NCI-H69 (cell line): ENCODE measurements at regions not wholly inside any gene's neighbourhood (a gene's known extent, or its start where the extent isn't known, plus 50 kb on each side); places are given as distances from the start of the nearest gene placed in this dataset.

Experiments
- DNase-seq: peaks from one replicate; lab custom pipeline; 2025; lab: John Stamatoyannopoulos, UW

DNA sequence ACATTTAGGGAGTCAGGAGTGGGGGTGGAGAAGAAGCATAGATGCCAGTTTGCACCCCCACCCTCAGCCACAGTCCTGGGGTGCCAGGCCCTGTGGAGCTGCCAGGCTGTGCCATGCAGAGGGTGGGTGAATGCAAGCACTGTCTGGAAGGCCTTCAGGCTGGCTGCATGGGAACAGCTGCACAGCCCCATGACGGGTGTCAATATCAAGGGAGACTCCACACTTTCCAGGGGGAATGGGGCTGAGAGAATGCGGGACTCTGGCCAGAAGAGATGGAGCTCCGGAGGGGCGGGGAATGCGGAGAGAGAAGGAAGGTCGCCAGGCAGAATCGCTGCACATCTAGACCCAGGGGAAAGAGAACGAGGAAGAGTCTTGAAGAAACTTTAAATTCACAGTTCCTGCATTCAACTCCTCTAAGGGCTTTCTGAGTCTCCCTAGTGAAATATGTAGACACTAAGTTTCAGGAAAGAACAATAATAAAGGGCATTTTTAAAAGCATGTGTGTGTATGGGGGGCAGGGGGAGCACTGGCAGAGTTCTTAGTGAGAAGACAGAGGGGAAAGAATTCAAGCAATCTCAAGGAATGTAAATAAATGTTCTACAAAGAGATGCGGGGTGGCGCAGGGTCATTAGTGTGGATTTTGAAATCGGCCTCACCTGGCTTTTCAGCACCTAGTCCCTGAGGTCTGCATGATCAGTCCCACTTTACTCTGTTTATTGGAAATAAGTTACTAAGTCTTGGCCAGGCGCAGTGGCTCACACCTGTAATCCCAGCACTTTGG lies 59.1 kb downstream of the BOD1 start:
- no peak for DNase-seq

DNA sequence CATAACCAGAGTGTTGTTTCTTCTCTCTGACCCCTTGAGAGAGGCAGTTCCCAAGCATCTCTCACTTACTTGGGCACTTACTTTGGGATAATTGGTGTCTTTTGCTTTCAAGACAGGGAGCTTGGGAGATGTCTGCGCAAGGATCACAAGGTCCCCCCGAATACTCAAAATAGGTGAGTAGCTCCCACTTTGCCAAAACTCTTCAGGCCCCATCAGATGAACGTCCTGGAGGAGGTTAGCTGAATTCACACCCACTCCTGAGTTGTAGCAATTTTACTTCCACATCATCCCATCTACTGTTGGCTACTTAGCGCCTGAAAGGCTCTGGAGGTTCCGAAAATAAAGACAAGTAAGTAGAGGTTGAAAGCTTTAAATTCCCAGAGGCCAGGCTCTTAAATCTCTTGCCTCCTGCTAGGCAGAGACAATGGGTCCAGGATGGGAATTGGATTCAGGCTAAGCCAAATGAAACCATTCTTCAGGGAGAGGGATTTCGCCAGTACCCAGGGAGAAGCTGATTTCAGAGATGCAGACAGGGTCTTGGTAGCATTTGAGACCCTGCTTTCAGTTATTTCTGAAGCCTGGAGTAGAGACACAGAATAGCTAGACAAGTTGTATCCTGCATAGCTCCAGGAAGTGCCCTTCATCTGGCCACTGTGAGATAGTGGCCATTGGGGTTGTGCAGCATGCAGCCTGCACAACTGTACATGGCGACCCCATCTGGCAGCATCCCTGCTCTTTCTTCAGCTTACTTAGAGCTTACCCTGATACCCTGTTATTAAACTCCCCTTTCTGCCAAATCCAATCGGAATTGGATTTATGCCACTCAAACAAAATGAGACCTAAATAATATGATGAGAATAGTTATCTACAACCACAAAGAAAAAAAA lies 60.1 kb downstream of the BOD1 start:
- DNase-seq = no peak

- DNase-seq = peak; percentile 47
These were observed 61.3 kb downstream of the BOD1 start for GRCh38 chr5:173554989-173555705.

GRCh38 chr5:173554038-173554955 lies 62.2 kb downstream of the BOD1 start:
- no peak for DNase-seq

GRCh38 chr5:173550641-173551040 lies 65.8 kb downstream of the BOD1 start:
- no peak for DNase-seq

GRCh38 chr5:173549644-173550043 lies 66.8 kb downstream of the BOD1 start:
- no peak for DNase-seq

- DNase-seq = no peak
These were observed 68.9 kb downstream of the BOD1 start for GRCh38 chr5:173547579-173547978.

- DNase-seq = no peak
These were observed 73.5 kb downstream of the BOD1 start for GRCh38 chr5:173542964-173543363.

DNA sequence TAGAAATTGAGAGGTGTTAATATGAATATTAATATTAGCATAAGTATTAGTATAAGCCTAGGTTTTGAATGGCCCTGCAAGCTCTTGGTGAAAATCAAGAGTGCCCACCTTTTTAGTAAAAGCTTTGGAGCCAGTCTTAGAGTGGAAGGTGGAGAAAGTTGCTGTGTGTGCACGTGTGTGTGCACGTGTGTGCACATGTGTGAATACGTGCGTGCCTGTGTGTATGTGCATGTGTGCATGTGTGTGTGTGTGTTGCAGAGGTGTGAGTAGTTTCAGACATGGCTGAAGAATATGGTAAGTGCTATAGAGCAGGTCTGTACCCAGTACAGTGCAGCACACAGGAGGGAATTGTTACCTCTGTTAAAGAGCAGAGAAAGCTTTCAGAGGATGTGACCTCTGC lies 74.3 kb downstream of the BOD1 start:
- DNase-seq = no peak

DNA sequence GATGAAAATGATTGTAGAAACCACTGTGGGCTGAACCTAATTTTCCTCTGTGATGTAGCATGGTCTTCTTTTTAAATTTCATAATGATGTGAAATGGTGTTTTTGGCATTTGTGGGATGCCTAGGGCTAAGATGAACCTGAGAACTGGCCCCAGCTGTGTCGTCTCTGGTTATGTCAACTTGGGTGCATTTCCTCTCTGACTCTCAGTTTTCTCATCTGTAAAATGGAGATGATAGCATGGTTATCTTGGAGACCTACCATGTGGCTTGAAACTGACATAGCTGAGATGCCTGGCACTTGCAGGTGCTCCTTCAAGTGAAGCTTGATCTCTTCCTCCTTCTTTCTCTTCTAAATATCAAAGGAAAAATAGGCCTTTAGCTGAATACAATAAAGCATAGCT lies 77.8 kb downstream of the BOD1 start:
- DNase-seq = no peak

DNA sequence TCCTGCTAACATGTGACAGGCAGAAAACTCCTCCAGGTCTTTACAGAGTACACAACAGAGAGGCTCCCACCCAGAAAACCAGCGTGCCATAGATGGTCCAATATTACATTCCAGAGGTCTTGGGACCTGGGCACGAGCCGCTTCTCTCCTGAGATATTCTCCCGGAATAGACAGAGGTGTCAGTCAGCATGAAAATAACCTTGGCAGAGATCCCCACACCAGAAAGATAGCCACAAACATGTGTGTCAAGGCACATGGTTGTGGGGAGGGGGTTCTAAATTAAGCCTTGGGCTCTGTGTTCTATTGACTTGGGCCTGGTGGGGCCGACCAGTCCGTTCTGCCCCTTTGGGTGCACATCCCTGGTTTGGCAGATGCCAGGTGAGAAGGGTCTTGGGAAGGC lies 78.4 kb downstream of the BOD1 start:
- no peak for DNase-seq

GRCh38 chr5:173537228-173537627 lies 79.2 kb downstream of the BOD1 start:
- no peak for DNase-seq

GRCh38 chr5:173535976-173536639 lies 80.3 kb downstream of the BOD1 start:
- no peak for DNase-seq

- DNase-seq = no peak
These were observed 81.1 kb downstream of the BOD1 start for GRCh38 chr5:173535166-173535975.

DNA sequence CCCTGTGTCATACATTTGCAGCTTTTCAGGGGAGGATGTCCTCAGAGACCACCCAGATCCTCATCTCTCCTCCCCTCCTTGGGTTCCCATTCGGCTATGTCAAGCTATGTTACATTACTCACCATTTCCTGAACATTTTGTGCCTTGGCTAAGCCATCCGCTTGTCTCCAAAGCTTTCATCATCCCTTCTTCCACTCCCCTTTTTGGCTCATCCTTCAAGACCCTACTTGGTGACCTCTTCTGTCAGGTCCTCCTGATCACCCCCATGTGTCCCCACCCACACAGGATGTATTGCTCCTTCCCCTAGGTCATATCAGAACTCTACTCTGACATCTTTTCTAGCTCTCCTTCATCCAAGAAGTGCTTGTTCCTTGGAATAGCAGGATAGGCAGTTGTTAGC lies 81.8 kb downstream of the BOD1 start:
- DNase-seq = no peak

DNA sequence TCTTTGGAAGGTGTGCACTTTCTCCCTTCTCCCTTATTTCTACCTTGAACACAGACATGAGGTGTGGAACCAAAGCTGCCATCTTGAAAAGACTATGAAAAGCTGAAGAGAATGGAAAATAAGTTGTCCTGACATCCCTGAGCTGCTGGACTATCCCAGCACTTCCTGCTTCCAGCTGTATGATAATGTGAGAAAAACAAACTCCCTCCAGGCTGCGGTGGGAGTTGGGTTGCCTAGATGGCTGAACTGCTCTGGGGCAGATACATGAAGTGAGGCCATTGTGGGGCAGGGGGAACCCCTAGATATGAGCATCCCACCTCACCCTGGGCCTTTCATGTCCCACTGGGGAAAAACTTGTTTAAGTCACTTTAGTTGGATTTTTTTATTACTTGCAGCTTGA lies 82.4 kb downstream of the BOD1 start:
- DNase-seq = no peak

GRCh38 chr5:173532689-173533250 lies 83.7 kb downstream of the BOD1 start:
- DNase-seq = no peak

DNA sequence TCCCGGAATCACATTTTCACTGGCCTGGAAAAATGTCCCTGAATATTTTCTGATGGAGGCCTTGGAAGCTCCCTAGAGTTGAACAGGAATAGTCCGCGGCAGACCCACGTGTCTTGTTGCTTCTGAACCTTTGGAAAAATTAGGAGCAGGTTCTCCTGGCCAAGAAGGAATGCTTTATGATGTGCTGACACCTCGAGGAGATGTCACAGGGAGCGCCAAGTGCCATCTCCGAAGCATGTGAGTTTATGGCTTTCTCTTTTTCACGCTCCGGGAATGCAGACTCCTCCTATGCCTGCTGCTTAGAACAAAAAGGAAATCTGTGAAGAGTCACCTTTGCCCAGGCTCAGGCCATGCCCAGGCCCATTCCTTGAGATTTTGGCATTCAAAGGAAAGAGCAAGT lies 84.6 kb downstream of the BOD1 start:
- DNase-seq = no peak

- DNase-seq = peak; percentile 29
These were observed 85.9 kb downstream of the BOD1 start for GRCh38 chr5:173530547-173530946.

GRCh38 chr5:173529861-173530260 lies 86.6 kb downstream of the BOD1 start:
- DNase-seq = no peak
